ENCODE measurements at regions not wholly inside any gene's neighbourhood (a gene's known extent, or its start where the extent isn't known, plus 50 kb on each side); places are given as distances from the start of the nearest gene placed in this dataset.

GRCh38 chr7:81159402-81159801 lies 240.6 kb upstream of the SEMA3C start:
- TF ChIP-seq CTCF (conservative IDR thresholded peaks at IDR 0.05 in 1 of 2, IDR thresholded peaks at IDR 0.05 in 1 of 2; ENCODE audit: extremely low read depth in 1 of 2, insufficient read depth in 1 of 2, low read depth in 1 of 2, low read length in 2 of 2) (no peak), EZH2 (IDR thresholded peaks at IDR 0.05; ENCODE audit: borderline replicate concordance, low read length) (no peak)
